ENCODE measurements at regions not wholly inside any gene's neighbourhood (a gene's known extent, or its start where the extent isn't known, plus 50 kb on each side); places are given as distances from the start of the nearest gene placed in this dataset.

DNA sequence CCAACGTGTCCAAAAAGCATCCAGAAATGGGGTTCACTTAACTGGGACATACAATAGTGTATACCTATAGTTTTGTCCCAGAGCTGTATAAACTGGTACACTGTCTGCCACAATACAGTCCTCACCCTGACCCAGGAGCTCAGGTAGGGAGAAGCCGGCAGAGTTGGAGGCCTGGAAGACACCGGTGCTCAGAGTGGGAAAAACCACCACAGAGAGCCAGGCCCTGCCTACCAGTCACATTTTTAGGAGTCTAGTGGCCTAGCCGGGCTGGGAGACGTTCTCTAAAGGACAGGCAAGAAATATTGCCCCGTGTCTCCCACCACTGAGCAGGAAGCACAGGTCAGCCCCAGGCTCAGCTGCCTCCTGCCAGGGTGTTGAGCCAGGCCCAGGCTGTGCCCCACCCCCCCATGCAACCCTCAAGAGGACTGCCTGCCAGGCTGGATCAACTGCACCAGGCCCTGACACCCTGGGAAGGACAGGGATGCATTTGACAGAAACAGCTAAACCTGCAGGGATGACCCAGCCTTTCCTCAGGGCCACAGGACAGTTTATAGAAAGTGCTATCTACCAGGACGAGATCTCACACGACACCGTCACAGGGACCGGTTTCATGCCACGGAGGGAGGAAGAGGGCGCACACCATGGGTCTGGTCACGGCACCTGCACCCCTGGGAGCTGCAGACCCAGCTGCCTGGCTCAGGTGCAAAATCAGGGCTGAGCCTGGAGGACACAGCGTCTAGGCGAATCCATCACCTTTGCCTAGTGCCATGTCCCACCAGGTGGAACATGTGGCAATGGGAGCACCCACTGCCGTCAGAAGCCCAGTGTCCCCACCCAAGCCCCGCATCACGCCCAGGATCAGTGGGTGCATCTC, 89.9 kb downstream of the TMEM18 start (continued):
- TF ChIP-seq, protein P1, sequence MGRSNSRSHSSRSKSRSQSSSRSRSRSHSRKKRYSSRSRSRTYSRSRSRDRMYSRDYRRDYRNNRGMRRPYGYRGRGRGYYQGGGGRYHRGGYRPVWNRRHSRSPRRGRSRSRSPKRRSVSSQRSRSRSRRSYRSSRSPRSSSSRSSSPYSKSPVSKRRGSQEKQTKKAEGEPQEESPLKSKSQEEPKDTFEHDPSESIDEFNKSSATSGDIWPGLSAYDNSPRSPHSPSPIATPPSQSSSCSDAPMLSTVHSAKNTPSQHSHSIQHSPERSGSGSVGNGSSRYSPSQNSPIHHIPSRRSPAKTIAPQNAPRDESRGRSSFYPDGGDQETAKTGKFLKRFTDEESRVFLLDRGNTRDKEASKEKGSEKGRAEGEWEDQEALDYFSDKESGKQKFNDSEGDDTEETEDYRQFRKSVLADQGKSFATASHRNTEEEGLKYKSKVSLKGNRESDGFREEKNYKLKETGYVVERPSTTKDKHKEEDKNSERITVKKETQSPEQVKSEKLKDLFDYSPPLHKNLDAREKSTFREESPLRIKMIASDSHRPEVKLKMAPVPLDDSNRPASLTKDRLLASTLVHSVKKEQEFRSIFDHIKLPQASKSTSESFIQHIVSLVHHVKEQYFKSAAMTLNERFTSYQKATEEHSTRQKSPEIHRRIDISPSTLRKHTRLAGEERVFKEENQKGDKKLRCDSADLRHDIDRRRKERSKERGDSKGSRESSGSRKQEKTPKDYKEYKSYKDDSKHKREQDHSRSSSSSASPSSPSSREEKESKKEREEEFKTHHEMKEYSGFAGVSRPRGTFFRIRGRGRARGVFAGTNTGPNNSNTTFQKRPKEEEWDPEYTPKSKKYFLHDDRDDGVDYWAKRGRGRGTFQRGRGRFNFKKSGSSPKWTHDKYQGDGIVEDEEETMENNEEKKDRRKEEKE (IDR thresholded peaks at IDR 0.05) = no peak
- TF ChIP-seq KAT8 (CRISPR knock-in tag; IDR thresholded peaks at IDR 0.05) = no peak
- TF ChIP-seq, protein P2, sequence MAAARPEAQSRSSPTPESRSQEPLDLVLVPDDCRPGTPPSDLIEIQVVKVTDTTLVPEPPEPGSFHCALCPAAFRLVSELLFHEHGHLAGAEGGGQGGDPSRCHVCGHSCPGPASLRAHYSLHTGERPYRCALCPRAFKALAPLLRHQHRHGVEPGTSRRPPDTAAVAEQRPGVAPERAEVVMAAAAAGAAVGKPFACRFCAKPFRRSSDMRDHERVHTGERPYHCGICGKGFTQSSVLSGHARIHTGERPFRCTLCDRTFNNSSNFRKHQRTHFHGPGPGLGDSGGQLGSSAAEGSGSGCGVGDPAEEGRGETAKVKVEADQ (CRISPR knock-in tag; IDR thresholded peaks at IDR 0.05; ENCODE audit: borderline replicate concordance) = no peak
- TF ChIP-seq, protein P3, sequence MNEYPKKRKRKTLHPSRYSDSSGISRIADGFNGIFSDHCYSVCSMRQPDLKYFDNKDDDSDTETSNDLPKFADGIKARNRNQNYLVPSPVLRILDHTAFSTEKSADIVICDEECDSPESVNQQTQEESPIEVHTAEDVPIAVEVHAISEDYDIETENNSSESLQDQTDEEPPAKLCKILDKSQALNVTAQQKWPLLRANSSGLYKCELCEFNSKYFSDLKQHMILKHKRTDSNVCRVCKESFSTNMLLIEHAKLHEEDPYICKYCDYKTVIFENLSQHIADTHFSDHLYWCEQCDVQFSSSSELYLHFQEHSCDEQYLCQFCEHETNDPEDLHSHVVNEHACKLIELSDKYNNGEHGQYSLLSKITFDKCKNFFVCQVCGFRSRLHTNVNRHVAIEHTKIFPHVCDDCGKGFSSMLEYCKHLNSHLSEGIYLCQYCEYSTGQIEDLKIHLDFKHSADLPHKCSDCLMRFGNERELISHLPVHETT (CRISPR knock-in tag; conservative IDR thresholded peaks at IDR 0.05) = no peak
- TF ChIP-seq HNRNPK (IDR thresholded peaks at IDR 0.05; ENCODE audit: low read depth, low read length, poor library complexity, severe bottlenecking) = no peak
- TF ChIP-seq GTF2F1 (IDR thresholded peaks at IDR 0.05; ENCODE audit: low read length) = no peak
- no peak for TF ChIP-seq KLF16 (CRISPR knock-in tag; IDR thresholded peaks at IDR 0.05)
- no peak for TF ChIP-seq TOPORS (CRISPR knock-in tag; IDR thresholded peaks at IDR 0.05)
- no peak for TF ChIP-seq ZNF549 (CRISPR knock-in tag; IDR thresholded peaks at IDR 0.05)

All from HepG2 (cell line).